ENCODE measurements at regions not wholly inside any gene's neighbourhood (a gene's known extent, or its start where the extent isn't known, plus 50 kb on each side); places are given as distances from the start of the nearest gene placed in this dataset.
"Not testable (repeated sequence)": the region's sequence is repeated elsewhere in the genome, so short reads cannot be mapped to it uniquely, and the experiment has no call there.

- TF ChIP-seq, protein P1, sequence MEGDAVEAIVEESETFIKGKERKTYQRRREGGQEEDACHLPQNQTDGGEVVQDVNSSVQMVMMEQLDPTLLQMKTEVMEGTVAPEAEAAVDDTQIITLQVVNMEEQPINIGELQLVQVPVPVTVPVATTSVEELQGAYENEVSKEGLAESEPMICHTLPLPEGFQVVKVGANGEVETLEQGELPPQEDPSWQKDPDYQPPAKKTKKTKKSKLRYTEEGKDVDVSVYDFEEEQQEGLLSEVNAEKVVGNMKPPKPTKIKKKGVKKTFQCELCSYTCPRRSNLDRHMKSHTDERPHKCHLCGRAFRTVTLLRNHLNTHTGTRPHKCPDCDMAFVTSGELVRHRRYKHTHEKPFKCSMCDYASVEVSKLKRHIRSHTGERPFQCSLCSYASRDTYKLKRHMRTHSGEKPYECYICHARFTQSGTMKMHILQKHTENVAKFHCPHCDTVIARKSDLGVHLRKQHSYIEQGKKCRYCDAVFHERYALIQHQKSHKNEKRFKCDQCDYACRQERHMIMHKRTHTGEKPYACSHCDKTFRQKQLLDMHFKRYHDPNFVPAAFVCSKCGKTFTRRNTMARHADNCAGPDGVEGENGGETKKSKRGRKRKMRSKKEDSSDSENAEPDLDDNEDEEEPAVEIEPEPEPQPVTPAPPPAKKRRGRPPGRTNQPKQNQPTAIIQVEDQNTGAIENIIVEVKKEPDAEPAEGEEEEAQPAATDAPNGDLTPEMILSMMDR (IDR thresholded peaks at IDR 0.05; ENCODE audit: low read depth, low read length) = no peak
- no peak overlapping the region for H3K4me3 ChIP-seq (ENCODE audit: low read depth, low read length)
Observed at GRCh38 chr4:27678027-27678426, 817.4 kb downstream of the STIM2 start.

DNA sequence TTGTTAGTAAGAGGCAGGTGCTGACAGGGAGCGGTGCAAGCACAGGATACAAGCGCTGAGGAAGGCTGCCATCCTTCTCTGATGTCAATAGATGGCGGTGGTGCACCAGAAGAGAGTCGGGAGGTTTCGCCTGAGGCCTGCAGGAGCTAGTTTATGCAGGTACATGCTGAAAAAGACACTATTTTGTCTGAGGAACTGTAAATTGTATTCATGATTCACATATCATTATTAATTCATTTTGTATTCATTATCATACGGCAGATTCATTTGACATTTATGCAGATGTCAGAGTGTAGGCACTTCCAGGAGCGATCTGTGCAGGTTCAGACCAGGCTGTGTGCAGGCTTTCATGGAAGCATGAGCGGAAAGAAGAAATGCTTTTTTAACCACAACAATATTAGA is 824.0 kb downstream of the STIM2 start:
- TF ChIP-seq, protein P1 (IDR thresholded peaks at IDR 0.05; ENCODE audit: low read depth, low read length) = no peak
- H3K4me3 ChIP-seq (ENCODE audit: low read depth, low read length) = no peak overlapping the region

DNA sequence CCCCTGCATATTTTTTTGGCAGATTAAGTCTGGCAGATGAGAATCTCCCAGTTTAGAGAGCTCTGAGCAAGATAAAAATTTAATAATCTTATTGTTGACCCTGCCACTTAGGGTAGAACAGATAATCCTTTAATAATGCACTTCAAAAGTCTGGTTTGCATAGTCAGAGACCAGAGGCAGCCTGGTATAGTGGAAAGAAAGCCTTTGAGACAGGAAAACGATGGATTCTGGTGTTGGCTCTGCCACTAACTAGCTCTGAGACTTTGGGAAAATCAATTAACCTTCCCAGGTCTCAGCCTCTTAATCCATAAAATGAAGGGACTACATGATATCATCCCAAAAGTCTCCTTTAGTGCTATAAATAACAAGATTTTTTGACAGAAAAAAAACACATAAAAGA is 824.5 kb downstream of the STIM2 start:
- no peak overlapping the region for H3K4me3 ChIP-seq (ENCODE audit: low read depth, low read length)
- TF ChIP-seq, protein P1 (IDR thresholded peaks at IDR 0.05; ENCODE audit: low read depth, low read length) = no peak

- TF ChIP-seq, protein P1 (IDR thresholded peaks at IDR 0.05; ENCODE audit: low read depth, low read length) = no peak
- no peak overlapping the region for H3K4me3 ChIP-seq (ENCODE audit: low read depth, low read length)
Observed at GRCh38 chr4:27685947-27686346, 825.3 kb downstream of the STIM2 start.

DNA sequence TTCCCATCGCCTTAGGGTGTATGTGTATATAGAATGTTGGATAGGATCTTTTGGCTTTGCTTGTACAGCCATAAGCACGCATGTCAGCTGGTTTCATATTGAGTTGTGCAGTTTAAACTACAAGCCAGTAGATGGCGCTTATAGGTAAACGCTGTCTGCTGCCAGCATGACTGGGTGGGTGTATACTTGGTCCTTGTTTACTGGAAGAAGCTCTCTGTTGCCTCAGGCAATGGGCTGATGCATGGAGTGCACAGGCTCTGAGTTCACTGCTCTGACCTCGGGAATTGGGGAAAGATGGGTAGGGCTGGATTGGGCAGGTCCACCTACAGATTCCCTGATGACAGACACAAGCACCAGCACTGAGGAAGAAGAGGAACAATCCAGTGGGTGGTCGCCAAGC is 831.5 kb downstream of the STIM2 start:
- H3K4me3 ChIP-seq (ENCODE audit: low read depth, low read length) = no peak overlapping the region
- TF ChIP-seq, protein P1 (IDR thresholded peaks at IDR 0.05; ENCODE audit: low read depth, low read length) = no peak

DNA sequence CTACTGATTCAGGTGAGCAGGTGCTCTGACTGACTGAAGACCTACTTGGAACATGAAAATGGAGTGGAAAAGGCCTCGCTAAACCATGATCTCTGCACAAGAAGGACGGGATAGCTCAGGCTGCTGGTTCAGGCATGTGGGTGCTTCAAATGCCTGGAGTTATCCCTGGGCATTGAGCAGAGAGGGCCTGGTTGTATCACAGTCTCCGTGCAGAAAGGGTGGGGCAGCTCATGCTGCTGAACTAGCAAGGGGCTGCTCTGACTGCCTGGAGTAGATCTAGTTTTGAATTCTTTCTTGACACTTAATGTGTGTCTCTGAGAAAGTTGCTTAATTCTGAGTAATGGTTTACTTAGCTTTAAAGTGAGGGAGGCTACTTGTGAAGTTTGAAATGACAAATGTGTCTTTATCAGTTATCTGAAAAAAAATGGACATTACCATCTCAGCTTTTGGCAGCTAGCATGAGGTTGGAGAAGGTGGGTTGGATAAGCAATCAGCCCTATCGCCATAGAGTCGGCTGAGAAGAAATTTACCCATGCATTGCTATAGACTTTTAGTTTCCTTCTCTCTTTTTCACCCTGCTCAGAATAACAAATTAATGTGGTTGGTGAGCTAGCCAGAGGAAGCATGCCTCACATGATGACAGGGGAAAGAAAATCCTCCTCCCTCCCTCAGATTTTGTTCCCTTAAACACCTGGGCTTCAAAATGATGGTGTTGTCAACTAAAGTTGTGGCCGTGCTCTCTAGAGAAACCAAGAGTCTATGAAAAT is 832.4 kb downstream of the STIM2 start:
- no peak overlapping the region for H3K4me3 ChIP-seq (ENCODE audit: low read depth, low read length)
- TF ChIP-seq, protein P1 (IDR thresholded peaks at IDR 0.05; ENCODE audit: low read depth, low read length) = no peak

GRCh38 chr4:27696257-27696656 is 835.6 kb downstream of the STIM2 start:
- H3K4me3 ChIP-seq (ENCODE audit: low read depth, low read length) = not testable (repeated sequence)

- H3K4me3 ChIP-seq (ENCODE audit: low read depth, low read length) = no peak overlapping the region
- TF ChIP-seq, protein P1 (IDR thresholded peaks at IDR 0.05; ENCODE audit: low read depth, low read length) = no peak
Observed at GRCh38 chr4:27701606-27702005, 841.0 kb downstream of the STIM2 start.

All from WI38 (cell line).